ENCODE measurements at regions not wholly inside any gene's neighbourhood (a gene's known extent, or its start where the extent isn't known, plus 50 kb on each side); places are given as distances from the start of the nearest gene placed in this dataset.
"Not testable (repeated sequence)": the region's sequence is repeated elsewhere in the genome, so short reads cannot be mapped to it uniquely, and the experiment has no call there.

- Mint-ChIP-seq H3K36me3 (ENCODE audit: low read depth) (peaks cover under 1% of the 10 kb centered on the region), H3K27ac (no peak overlapping the region), H3K27me3 (no peaks in the 10 kb centered on the region), H3K4me1 (ENCODE audit: low read depth) (peaks cover 14% of the 10 kb centered on the region), H3K4me3 (no peak overlapping the region), H3K9me3 (no peaks in the 10 kb centered on the region)
- ChIA-PET POLR2A (no interaction called here), CTCF (no interaction called here)
- intact Hi-C loops (cut with micrococcal nuclease) = no loop called here
- TF ChIP-seq CTCF (IDR thresholded peaks at IDR 0.05) = no peak
- no peak for DNase-seq
- ATAC-seq = no peak
Observed at GRCh38 chr7:66452165-66452564, 176.5 kb upstream of the KCTD7 start.

GRCh38 chr7:66453340-66453739 lies 175.3 kb upstream of the KCTD7 start:
- H3K4me1 Mint-ChIP-seq (ENCODE audit: low read depth) = peaks cover 16% of the 10 kb centered on the region
- H3K4me3 Mint-ChIP-seq = no peak overlapping the region
- ChIA-PET CTCF (no interaction called here), POLR2A (no interaction called here)
- no peaks in the 10 kb centered on the region for H3K27me3 Mint-ChIP-seq
- intact Hi-C loops (cut with micrococcal nuclease) = no loop called here
- ATAC-seq = no peak
- TF ChIP-seq CTCF (IDR thresholded peaks at IDR 0.05) = no peak
- H3K36me3 Mint-ChIP-seq (ENCODE audit: low read depth) = peaks cover 6% of the 10 kb centered on the region
- H3K9me3 Mint-ChIP-seq = no peaks in the 10 kb centered on the region
- no peak overlapping the region for H3K27ac Mint-ChIP-seq
- DNase-seq = no peak

- no peaks in the 10 kb centered on the region for H3K27me3 Mint-ChIP-seq
Observed at GRCh38 chr7:66454600-66455225, 174.0 kb upstream of the KCTD7 start.

GRCh38 chr7:66455432-66455831 lies 173.2 kb upstream of the KCTD7 start:
- CTCF ChIA-PET, ATAC-seq: not testable (repeated sequence)

More at GRCh38 chr7:66454600-66455225, 174.0 kb upstream of the KCTD7 start:
- DNase-seq = no peak
- TF ChIP-seq CTCF (IDR thresholded peaks at IDR 0.05) = no peak
- ATAC-seq = peak; percentile 30
- H3K27ac Mint-ChIP-seq = peak overlapping the region; percentile 37
- H3K4me1 Mint-ChIP-seq (ENCODE audit: low read depth) = peaks cover 27% of the 10 kb centered on the region
- POLR2A ChIA-PET = no interaction called here
- peaks cover 6% of the 10 kb centered on the region for H3K36me3 Mint-ChIP-seq (ENCODE audit: low read depth)
- H3K4me3 Mint-ChIP-seq = no peak overlapping the region
- CTCF ChIA-PET = interaction anchor here (0.8 to 1.0 kb wide), 2 partner anchors 12 to 424 kb away, joined by 3 read pairs; no protein-coding TSS in a partner anchor
- H3K9me3 Mint-ChIP-seq = no peaks in the 10 kb centered on the region
- intact Hi-C loops (cut with micrococcal nuclease) = no loop called here

GRCh38 chr7:66456431-66456830 lies 172.2 kb upstream of the KCTD7 start:
- peaks cover 39% of the 10 kb centered on the region for H3K4me1 Mint-ChIP-seq (ENCODE audit: low read depth)
- H3K27ac Mint-ChIP-seq; DNase-seq; ATAC-seq; H3K9me3 Mint-ChIP-seq; H3K27me3 Mint-ChIP-seq; POLR2A ChIA-PET; intact Hi-C loops (cut with micrococcal nuclease); H3K4me3 Mint-ChIP-seq; CTCF ChIA-PET: not testable (repeated sequence)
- H3K36me3 Mint-ChIP-seq (ENCODE audit: low read depth) = peaks cover 14% of the 10 kb centered on the region

More at GRCh38 chr7:66455432-66455831, 173.2 kb upstream of the KCTD7 start:
- H3K27ac Mint-ChIP-seq; POLR2A ChIA-PET; H3K27me3 Mint-ChIP-seq; DNase-seq; H3K36me3 Mint-ChIP-seq (ENCODE audit: low read depth); H3K4me3 Mint-ChIP-seq; H3K9me3 Mint-ChIP-seq; intact Hi-C loops (cut with micrococcal nuclease): not testable (repeated sequence)
- H3K4me1 Mint-ChIP-seq (ENCODE audit: low read depth) = peaks cover 33% of the 10 kb centered on the region

GRCh38 chr7:66458991-66459390 lies 169.7 kb upstream of the KCTD7 start:
- DNase-seq = peak; percentile 13
- Mint-ChIP-seq H3K27ac (peak overlapping the region; percentile 15), H3K4me1 (ENCODE audit: low read depth) (peaks cover 39% of the 10 kb centered on the region), H3K36me3 (ENCODE audit: low read depth) (peaks cover 16% of the 10 kb centered on the region)
- CTCF ChIA-PET; intact Hi-C loops (cut with micrococcal nuclease); POLR2A ChIA-PET; ATAC-seq; H3K4me3 Mint-ChIP-seq; H3K27me3 Mint-ChIP-seq; H3K9me3 Mint-ChIP-seq: not testable (repeated sequence)

- H3K27ac Mint-ChIP-seq; ATAC-seq; H3K27me3 Mint-ChIP-seq; POLR2A ChIA-PET; intact Hi-C loops (cut with micrococcal nuclease); H3K4me3 Mint-ChIP-seq; H3K9me3 Mint-ChIP-seq; CTCF ChIA-PET: not testable (repeated sequence)
- peak; percentile 24 for DNase-seq
- Mint-ChIP-seq H3K36me3 (ENCODE audit: low read depth) (peaks cover 16% of the 10 kb centered on the region), H3K4me1 (ENCODE audit: low read depth) (peaks cover 33% of the 10 kb centered on the region)
Observed at GRCh38 chr7:66459783-66460413, 168.8 kb upstream of the KCTD7 start.

Data from activated CD8-positive, alpha-beta T cell treated with anti-CD3 and anti-CD28 coated beads for 36 hours (primary cell).